ENCODE measurements at regions not wholly inside any gene's neighbourhood (a gene's known extent, or its start where the extent isn't known, plus 50 kb on each side); places are given as distances from the start of the nearest gene placed in this dataset.
"Not testable (repeated sequence)": the region's sequence is repeated elsewhere in the genome, so short reads cannot be mapped to it uniquely, and the experiment has no call there.

GRCh38 chr12:125865236-125865635 is 800.0 kb downstream of the AACS start:
- not testable (repeated sequence) for TF ChIP-seq CTCF (conservative IDR thresholded peaks at IDR 0.05; ENCODE audit: low read length); EZH2phosphoT487 (IDR thresholded peaks at IDR 0.05; ENCODE audit: borderline replicate concordance, low read depth, low read length)
